Forelimb muscle (tissue), 1 donor: ENCODE measurements at regions not wholly inside any gene's neighbourhood (a gene's known extent, or its start where the extent isn't known, plus 50 kb on each side); places are given as distances from the start of the nearest gene placed in this dataset.
"Not testable (repeated sequence)": the region's sequence is repeated elsewhere in the genome, so short reads cannot be mapped to it uniquely, and the experiment has no call there.

ENCODE experiments used
- DNase-seq: peaks from one replicate; pipeline ENCODE4 v3.0.0-alpha.2; 2013; ENCODE audit warnings: low read depth

- peak; percentile 48 for DNase-seq
These were observed 78.8 kb upstream of the ATP8B1 start for GRCh38 chr18:57881818-57882413.

DNA sequence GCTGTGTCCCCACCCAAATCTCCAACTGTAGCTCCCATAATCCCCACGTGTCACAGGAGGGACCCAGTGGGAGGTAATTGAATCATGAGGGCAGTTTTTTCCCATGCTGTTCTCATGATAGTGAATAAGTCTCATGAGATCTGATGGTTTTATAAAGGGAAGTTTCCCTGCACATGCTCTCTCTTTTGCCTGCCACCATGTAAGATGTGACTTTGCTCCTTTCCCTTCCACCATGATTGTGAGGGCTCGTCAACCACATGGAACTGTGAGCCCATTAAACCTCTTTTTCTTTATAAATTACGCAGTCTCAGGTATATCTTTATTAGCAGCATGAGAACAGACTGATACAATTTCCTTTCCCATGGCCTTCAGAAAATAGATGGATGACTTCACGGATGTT is 76.8 kb upstream of the ATP8B1 start:
- DNase-seq = not testable (repeated sequence)

- DNase-seq = no peak
These were observed 66.1 kb upstream of the ATP8B1 start for GRCh38 chr18:57869221-57869620.

GRCh38 chr18:57866355-57866754 is 63.2 kb upstream of the ATP8B1 start:
- DNase-seq = no peak

GRCh38 chr18:57864615-57865121 is 61.6 kb upstream of the ATP8B1 start:
- no peak for DNase-seq

DNA sequence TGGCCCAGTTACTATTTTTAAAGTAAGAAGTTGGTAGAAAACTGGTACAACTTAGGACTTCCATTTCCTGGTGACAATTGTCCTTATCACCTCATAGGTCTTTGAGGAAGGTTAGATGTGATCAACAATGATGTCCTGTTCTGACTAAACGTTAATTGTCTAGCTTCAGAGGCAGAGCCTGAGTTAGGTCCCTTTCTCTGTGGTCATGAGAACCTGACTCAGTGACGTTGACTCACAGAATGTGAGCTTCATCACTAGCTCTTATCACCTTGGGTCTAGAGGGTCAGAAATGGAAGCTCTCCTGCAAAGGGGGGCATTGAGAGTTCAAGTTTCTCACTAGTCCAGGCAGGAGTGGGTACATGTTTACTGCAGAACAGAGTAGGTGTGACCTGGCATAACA is 60.6 kb upstream of the ATP8B1 start:
- no peak for DNase-seq

- DNase-seq = no peak
These were observed 56.2 kb upstream of the ATP8B1 start for GRCh38 chr18:57859314-57859713.

DNA sequence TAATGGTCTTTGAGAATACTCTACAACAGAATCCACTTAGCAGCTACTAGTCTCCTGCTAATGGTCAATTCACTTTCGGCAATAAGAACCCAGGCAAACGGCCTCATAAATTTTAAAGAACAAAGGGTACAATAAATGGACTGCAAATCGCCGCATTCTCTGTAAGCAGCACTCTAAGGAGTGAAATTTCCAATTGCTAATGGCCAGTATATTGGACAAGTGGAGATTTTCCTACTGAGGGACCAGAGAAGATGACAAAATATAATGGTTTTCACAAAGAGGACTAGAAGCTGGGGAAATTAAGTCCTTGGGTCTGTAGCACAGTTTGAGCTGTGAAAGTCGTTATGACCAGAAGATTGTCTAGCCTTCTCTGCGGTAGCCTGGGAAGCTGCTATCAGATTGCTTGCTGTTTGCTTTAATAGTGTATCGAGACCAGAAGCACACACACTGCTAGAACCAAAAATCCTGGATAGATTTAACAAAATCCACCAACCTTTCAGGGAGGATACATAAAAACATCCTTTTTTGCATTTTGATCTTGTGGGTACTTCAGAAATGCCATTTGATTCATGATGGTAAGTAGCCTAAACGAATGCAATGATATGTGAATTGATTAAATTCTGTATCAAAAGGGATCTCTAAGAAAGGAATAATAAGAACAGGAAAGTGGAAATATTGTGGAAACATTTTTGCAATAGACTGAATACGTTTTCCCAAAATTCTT is 53.6 kb upstream of the ATP8B1 start:
- DNase-seq = no peak

DNA sequence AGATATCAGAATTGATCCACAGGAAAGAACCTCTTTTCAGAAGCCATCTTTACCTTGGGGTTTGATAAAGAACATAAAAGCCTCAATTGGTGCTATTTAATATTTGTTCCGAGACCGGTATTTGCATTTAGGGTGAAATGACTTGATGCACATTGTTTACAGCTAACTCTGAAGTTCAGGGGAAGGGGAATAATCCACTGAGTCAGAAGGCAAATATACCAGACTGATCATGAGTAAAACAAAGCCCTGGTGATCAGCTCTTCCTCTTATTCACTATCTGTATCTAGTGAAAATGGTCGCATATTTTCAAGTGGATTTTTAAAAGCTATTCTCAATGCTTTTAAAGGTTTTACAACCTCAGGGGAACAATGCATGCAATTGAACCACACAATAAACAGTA is 53.0 kb upstream of the ATP8B1 start:
- DNase-seq = no peak

GRCh38 chr18:57855551-57855950 is 52.4 kb upstream of the ATP8B1 start:
- no peak for DNase-seq

GRCh38 chr18:57854726-57855125 is 51.6 kb upstream of the ATP8B1 start:
- no peak for DNase-seq

GRCh38 chr18:57853864-57854263 is 50.7 kb upstream of the ATP8B1 start:
- no peak for DNase-seq

DNA sequence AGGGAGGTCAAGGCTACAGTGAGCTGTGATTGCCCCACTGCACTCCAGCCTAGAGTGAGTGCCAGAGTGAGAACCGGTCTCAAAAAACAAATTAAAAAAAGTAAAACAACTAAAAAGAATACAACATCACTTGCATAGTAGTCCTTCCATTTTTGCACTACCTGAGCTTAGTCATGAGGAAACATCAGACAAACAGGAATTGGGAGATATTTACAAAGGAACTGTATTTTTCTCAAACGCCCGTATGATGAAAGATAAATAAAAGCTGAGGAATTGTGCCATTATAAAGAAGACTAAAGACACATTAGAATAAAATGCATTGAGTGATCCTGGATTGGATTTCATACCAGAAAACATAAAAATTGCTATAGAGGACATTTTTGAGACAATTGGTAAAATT is 50.0 kb upstream of the ATP8B1 start:
- no peak for DNase-seq
